Gastroesophageal sphincter (tissue), 3 donors: ENCODE measurements at regions not wholly inside any gene's neighbourhood (a gene's known extent, or its start where the extent isn't known, plus 50 kb on each side); places are given as distances from the start of the nearest gene placed in this dataset.

Experiments
- POLR2A ChIP-seq, 2 donors: fragments of 450-650 bp; IDR thresholded peaks; one replicate each; pipeline ENCODE4 v1.6.1; 2017; ENCODE audit warnings: antibody characterized with exemption in 2 of 2, mild to moderate bottlenecking in 2 of 2, moderate library complexity in 1 of 2
- TF ChIP-seq, protein P1 (sequence below), 4 experiments: fragments of 200-600 bp in 2 of 4; fragments of 450-650 bp in 2 of 4; sonication (generic) in 1 of 4; IDR thresholded peaks; one replicate each; pipeline ENCODE4 v1.5.1; 2017 to 2019; ENCODE audit warnings: antibody characterized with exemption in 4 of 4, mild to moderate bottlenecking in 2 of 4, moderate library complexity in 2 of 4

GRCh38 chr12:126042286-126042685, 977.1 kb downstream of the AACS start:
- no peak for TF ChIP-seq POLR2A (IDR thresholded peaks at IDR 0.05)
- TF ChIP-seq, protein P1, sequence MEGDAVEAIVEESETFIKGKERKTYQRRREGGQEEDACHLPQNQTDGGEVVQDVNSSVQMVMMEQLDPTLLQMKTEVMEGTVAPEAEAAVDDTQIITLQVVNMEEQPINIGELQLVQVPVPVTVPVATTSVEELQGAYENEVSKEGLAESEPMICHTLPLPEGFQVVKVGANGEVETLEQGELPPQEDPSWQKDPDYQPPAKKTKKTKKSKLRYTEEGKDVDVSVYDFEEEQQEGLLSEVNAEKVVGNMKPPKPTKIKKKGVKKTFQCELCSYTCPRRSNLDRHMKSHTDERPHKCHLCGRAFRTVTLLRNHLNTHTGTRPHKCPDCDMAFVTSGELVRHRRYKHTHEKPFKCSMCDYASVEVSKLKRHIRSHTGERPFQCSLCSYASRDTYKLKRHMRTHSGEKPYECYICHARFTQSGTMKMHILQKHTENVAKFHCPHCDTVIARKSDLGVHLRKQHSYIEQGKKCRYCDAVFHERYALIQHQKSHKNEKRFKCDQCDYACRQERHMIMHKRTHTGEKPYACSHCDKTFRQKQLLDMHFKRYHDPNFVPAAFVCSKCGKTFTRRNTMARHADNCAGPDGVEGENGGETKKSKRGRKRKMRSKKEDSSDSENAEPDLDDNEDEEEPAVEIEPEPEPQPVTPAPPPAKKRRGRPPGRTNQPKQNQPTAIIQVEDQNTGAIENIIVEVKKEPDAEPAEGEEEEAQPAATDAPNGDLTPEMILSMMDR (IDR thresholded peaks at IDR 0.05): no peak
